GM12892 (cell line): ENCODE measurements at regions not wholly inside any gene's neighbourhood (a gene's known extent, or its start where the extent isn't known, plus 50 kb on each side); places are given as distances from the start of the nearest gene placed in this dataset.

Experiments
- POLR2A ChIP-seq: IDR thresholded peaks from 2 replicates; pipeline ENCODE4 v1.6.1; 2011; ENCODE audit warnings: low read depth, low read length, control low read depth
- POLR2AphosphoS5 ChIP-seq: IDR thresholded peaks from 2 replicates; pipeline ENCODE4 v1.6.1; 2011; ENCODE audit warnings: low read depth, low read length, control low read depth
- TAF1 ChIP-seq: IDR thresholded peaks from 2 replicates; pipeline ENCODE4 v1.6.1; 2011; ENCODE audit warnings: low read depth, mild to moderate bottlenecking, control low read depth, low read length, borderline replicate concordance

- no peak for TF ChIP-seq POLR2A
- no peak for TF ChIP-seq TAF1
- TF ChIP-seq POLR2AphosphoS5, result no peak
Observed at GRCh38 chr6:93817937-93818336, 398.6 kb upstream of the EPHA7 start.
